PC-3 (cell line): ENCODE measurements at regions not wholly inside any gene's neighbourhood (a gene's known extent, or its start where the extent isn't known, plus 50 kb on each side); places are given as distances from the start of the nearest gene placed in this dataset.

Experiments
- CTCF ChIP-seq: fragments of 300-600 bp; sonication (generic); conservative IDR thresholded peaks from 2 replicates; pipeline ENCODE4 v1.5.1; 2017; ENCODE audit warnings: antibody characterized with exemption, low read depth, mild to moderate bottlenecking, low read length
- EZH2 ChIP-seq: fragments of 300-600 bp; sonication (generic); IDR thresholded peaks from one replicate; pipeline ENCODE4 v1.6.1; 2017; ENCODE audit warnings: antibody characterized with exemption, mild to moderate bottlenecking, low read length; ENCODE audit not compliant: unreplicated experiment
- EZH2phosphoT487 ChIP-seq: fragments of 300-600 bp; sonication (generic); IDR thresholded peaks from 2 replicates; pipeline ENCODE4 v1.6.1; 2018; ENCODE audit warnings: mild to moderate bottlenecking, antibody characterized with exemption, low read length, borderline replicate concordance

- no peak for TF ChIP-seq CTCF
- no peak for TF ChIP-seq EZH2
- no peak for TF ChIP-seq EZH2phosphoT487
These were observed 110.3 kb upstream of the ESRRG start for GRCh38 chr1:216833509-216833908.
